Glomerular visceral epithelial cell (primary cell): ENCODE measurements at regions not wholly inside any gene's neighbourhood (a gene's known extent, or its start where the extent isn't known, plus 50 kb on each side); places are given as distances from the start of the nearest gene placed in this dataset.

Experiments used
- DNase-seq: peaks from one replicate; pipeline ENCODE4 v3.0.0-alpha.2; 2016; ENCODE audit errors: extremely low spot score

DNA sequence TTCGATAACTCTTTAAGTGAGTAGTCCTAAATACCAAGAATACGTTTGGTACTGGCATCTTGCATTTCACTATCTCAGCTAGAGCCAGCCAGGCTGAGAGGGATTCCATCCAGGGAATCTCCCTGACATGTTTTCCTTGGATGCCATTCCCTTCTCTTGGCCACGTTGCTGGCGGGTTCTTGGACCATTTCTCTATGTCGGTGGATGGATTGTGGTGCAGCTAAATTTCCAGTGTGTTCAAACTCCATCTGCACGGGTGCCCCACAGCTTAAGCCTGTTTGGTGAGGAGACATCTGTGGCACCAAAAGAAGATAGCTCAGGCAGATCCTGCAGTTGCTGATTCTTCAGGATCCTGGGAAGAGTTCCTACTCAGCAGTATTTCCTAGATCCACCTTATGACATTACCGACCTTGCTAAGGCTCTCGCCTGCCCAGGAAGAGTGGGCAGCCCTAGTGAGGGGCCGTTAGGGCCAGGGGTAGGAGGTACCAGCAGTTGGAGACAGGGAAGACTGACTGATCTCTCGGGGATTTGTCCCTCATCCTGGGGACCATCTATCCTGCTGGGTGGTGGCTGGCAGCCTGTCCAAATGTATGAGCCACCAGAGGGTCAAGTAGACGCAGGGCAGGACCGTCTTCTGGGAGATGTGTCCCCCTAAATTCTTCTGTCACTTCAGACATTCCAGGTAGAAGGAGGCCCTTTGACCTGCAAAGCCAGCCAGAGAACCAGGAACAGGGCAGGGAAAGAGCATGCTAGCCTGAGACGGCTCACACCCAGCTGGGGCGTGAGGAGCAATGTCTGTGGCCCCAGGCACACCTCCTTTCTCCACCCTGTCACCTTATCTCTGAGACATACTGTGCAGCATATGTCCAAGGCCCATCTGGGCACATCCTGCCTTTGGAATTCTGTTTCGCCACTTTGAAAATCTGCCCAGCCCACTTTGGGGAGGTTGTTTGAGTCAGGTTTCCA is 72.6 kb upstream of the CAPRIN2 start:
- DNase-seq, result no peak

DNA sequence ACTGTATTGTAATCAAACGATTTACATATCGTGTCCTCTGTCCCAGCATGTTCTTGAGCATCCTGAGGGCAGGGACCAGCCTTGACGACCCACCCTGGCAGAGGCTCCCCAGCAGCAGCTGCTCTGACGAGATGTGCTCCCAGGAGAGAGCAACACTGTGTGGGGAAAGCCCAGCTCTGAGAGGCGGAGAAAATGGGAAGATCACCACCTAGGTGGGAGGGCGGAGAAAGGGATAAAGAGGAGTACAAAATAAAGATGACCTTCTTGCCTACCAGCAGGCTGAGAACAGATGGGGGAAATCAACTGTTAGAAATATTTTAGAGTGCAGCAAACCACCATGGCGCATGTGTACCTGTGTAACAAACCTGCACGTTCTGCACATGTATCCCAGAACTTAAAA is 71.5 kb upstream of the CAPRIN2 start:
- no peak for DNase-seq

DNA sequence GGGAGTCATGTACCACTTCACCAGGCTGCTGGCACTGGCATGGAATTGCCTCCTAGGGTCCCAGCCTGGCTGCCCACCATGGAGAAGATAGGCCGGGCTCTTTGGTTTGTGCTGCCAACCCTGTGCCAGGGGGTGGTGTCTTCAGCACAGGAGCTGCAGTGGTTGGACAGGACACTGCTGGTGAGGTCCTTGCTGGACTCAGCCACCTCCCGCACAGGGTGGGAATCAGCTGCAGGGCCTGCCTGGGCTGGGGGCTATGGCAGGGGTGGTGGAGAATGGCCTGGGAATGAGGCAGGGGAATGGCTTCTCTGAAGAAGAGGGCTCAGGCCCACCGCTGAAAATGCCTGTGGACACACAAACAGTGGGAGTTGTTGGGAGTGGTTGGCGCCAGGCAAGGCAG is 70.6 kb upstream of the CAPRIN2 start:
- DNase-seq, result no peak

DNA sequence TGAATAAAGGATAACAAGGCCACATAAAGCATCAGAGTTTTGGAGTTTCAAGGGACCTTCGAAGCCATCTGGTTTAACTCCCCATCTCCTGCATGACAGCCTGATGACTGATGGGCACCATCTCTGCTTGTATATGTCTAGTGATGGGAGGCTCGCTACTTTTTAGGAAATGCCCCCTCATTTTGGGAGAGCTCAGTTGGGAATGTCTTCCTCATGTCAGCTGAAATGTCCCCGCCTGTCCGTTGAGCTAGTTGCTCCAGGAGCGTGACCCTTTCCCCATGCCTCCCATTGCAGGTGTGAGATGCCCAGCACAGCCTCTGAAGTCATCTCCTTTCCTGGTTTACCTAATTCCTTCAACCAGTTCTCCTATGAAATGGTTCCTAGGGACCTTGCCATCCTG is 69.6 kb upstream of the CAPRIN2 start:
- DNase-seq, result no peak

DNA sequence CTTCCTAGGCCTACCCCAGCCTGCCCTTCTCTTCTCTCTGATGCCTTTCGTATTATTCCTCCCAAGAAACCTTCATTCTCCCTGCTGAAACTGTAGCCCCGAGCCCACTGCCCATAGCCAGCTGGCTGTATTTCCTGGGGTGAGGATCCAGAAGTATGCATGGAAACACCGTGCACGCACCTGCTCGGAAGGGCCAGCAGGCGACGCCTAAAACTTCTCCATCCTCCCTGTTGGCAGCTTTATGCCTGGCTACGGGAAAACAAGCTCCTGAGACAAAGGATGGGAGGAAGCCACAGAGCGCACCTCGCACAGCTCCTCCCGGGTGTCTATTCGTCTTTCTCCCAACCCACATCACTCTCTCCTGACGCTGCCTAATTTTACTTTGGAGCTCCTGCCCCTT is 69.0 kb upstream of the CAPRIN2 start:
- no peak for DNase-seq

DNA sequence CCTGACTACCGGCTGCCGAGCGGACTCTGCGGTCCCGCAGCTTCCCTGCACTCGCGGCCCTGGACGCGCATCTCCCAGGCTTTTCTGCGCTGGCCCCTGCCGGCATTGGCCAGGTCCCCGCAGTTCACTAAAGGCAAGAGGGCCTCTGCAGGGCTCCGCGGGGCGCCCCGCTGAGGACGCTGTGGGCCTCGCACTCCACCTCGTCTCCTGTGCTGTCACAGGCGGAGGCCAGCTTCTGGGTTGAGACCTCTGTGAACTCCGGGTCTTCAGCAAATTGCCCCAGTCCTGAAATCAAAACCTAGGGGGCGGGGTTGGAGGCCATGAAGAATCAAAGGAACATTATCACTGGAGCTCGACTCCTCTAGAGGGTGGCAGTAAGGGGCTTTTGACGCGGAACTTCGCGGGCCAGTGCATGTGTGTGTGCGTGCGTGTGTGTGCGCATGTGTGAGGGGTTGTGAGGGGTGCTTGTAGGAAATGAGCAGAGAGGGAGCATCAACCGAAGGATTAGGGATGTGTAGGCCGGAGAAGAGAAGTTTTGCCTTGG is 68.5 kb upstream of the CAPRIN2 start:
- DNase-seq, result no peak

DNA sequence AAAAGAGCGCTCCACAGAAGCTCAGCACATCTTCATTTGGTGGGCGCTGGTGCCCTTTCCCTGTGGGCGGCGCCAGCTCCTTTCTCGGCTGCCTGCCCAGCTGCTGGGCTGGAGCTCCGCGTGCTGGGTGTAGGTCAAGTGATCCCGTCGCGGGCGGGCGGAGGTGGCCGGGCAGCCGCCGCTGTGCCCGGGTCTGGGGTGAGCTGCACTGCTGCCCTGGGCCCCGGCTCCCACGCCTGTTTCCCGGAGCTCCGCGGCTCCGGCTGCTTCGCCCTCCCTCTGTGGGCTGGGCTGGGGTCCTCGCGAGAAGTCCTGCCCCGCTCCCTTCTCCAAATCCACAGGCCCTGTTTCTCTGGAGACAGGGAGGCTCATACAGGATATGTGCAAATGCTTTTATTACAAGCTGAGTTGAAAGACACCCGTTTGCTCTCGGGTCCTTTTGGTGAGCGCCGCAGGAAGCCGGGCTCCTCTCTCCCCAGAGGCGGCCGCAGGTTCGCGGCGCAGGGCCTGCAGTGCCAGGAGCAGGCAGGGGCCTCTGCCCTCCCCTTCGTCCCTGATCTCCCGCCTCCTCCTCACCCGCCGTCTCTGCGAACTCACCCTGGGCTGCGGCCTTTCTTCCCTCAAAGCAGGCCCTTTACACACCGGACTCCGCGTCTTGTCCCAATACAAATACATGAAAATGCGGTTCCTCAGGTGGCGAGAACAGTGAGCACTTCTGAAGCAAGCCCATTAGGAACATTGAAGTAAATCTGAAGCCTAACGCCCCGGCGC is 67.8 kb upstream of the CAPRIN2 start:
- no peak for DNase-seq

DNA sequence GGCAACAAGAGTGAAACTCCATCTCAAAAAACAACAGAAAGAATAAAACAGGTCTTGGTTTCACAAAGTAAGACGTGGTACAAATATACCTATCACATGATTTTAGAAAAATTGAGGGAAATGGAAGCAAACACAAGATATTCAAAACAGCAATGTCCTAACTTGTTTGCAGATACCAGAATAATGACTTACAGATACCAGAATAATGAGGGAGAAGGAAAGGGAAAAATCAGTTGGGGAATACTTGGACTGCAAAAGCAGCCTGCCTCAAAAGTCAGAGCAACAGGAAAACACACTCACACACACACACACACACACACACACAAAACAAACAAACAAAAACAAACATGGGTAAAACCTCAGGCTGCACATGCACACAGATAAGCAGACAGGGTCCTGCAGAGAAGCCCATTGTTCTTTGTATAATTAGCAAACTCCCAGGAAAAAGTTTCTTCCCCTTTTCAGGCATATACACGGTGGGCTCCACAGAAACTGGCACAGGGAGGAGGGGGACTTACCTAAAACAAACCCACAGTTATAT is 65.7 kb upstream of the CAPRIN2 start:
- no peak for DNase-seq

DNA sequence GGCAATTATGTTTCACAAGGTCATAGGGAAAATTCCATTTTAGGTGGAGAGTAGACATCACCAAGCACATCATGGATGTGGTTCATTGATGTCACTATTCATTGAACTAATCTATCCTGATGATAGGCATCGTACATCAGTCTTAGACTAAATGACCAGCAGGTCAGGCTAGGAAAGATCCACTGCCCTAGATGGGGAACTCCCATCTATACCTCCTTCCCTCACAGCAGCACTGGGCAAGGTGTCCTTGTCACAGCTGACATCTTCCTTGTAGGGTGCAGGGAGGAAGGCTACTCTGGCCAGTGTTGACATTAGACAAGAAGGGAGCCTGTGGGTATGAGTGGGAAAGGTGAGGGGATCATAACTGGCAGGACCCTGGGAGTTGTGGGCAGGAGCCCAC is 63.8 kb upstream of the CAPRIN2 start:
- no peak for DNase-seq

DNA sequence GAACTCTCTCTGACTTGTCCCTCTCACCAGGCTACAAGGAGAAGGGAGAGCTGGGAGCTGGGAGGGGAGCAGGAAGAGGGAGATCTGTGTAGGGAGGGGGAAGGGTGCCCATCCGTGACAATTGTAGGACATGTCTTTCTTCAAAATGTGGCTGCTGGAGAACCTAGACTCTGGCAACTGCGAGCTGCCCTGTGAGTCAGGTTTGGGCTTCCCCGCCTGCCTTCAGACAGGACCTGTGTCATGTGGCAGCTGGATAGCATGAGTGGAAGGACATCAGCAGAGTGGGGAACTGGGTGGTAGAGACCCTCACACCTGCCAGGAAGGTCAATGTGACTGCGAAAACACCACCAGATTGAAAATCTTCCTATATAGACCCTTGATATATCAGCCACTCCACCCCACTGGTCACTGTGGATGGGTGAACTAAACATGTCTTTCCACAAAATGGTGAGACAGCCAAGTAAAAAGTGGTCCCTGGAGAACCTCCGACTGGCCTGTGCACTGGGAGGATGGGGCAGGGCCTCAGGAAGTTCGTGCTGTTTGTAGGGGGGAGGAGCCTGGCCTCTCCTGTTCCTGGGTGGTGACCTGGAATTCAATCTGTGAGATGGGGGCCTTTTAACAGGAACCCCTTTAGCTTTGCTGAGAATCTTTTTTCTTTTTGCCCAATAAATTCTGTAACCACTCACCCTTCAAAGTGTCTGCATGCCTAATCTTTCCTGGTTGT is 62.2 kb upstream of the CAPRIN2 start:
- no peak for DNase-seq

DNA sequence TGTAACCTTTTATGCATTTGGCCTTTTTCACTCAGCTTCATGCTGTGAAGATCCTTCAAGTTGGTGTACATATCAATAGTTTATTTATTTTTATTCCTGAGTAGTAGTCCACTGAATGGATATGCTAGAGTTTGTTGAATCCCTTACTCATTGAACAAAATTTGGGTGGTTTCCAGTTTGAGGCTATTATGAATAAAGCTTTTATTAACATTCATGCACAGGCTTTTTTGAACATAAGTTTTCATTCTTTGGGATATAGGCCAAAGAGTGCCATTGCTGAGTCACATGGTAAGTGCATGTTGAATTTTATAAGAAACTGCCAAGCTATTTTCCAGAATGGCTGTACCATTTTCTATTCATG is 59.5 kb upstream of the CAPRIN2 start:
- DNase-seq, result no peak

DNA sequence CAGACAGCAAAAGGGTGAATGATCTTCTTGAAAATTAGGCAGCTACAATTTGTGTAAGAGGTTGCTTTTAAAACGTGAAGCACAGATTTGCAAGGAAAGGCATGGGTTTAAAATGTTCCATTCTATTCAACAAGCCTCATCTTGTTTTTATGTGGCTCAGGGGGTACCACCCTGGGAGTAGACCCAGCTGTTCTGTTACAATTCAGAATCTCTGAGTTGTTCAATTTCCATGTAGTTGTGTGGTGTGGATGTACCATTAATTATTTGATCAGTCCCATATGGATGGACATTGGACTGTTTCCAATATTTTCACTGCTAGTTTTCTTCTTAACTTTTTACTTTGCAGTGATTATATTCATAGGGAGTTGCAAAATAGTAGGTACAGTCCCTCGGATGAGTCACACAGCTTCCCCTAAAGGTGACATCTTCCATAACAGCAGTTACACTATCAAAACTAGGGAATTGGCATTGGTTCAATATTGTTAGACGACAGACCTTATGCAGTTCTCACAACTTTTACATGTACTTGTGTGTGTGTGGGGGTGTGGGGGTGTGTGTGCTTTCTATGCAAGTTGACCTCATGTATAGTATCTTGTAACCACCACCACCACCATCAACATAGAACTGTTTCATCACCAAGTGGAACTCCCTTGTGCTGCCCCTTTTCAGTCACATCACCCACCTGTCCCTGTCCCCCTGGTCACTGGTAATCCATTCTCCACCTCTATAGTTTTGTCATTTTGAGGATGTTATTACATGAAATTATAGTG is 59.0 kb upstream of the CAPRIN2 start:
- DNase-seq, result no peak

DNA sequence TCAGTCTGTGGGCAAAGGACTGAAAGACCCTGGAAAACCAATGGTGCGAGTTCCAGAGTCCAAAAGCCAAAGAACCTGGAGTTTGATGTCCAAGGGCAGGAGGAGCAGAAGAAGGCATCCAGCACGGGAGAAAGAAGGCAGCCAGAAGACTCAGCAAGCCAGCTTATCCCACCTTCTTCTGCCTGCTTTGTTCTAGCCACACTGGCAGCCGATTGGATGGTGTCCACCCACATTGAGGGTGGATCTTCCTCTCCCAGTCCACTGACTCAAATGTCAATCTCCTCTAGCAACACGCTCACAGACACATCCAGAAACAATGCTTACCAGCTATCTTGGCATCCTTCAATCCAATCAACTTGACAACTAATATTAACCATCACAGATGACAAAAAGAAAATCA is 57.2 kb upstream of the CAPRIN2 start:
- DNase-seq, result no peak

DNA sequence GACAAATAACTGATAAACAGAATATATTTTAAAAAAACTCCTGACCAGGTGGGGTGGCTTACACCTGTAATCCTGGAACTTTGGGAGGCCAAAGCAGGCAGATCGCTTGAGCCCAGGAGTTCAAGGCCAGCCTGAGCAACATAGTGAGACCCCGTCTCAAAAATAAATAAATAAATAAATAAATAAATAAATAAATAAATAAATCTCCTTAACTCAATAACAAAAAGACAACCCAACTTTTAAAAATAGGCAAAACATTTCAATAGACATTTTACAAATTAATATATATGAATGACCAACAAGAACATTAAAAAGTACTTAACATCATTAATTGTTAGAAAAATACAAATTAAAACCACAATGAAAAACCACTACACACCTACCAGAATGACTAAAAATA is 56.2 kb upstream of the CAPRIN2 start:
- no peak for DNase-seq

DNA sequence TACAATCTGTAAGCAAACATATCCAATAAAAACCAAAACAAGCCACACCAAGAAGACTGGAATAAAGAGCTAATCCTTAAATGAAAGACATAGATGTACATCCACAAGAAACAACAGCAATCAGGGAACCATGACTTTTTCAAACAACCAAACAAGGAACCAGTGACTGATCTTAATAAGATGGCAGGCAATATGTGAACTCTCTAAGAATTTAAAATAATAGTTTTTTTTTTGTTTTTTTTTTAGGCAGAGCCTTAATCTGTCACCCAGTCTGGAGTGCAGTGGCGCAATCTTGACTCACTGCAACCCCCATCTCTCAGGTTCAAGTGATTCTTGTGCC is 52.9 kb upstream of the CAPRIN2 start:
- no peak for DNase-seq

DNA sequence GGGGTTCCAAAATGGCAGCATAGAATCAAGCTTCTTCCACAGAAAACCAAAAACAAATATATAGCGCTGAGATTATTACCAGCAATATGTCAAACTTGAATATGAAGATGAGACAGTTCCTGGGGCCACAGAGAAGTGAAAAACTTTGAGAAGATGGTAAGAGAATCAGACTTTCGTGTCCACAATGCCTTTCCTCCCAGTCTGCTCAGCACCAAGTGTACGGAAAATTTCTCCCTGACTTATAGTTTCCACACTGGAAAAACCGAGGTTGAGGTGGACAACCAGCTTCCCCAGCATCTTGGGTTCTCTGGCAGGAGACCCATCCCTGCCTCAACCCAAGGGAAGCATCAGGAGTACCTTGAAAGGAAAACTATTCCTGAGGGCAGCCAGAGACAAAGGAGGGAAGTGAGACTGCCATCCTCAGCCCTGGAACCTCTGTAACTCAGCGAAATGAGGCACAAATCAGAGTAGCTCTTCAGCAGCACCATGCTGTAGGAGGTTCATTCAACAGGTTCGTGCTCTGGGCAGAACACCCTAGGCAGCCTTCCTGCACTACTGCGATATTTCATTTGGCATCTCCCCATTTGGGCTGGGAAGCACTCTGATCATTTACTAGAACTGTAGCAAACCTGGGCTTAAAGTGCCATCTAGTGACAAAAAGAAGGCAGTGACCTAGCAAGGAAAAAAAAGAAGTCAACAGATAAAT is 52.4 kb upstream of the CAPRIN2 start:
- peak; percentile 65 for DNase-seq

DNA sequence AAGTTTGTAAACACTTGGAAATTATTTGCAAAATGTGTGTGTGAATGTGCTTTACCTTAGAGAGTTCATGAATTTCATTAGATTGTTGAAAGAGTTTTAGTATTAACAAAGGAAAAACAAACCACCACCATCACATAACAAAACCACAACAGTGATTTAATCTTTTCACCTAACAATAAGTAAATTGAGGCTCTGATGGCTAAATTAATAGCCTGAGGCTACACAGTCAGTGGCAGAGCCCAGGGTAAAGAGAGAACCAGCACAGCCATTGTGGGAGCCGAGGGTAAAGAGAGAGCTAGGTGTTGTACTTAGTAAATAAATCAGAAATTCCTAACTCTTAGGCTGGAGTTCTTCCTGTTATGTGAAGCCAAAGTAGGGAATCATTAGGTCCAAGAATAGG is 51.2 kb upstream of the CAPRIN2 start:
- DNase-seq, result no peak
